OCI-LY7 (cell line): ENCODE measurements at regions not wholly inside any gene's neighbourhood (a gene's known extent, or its start where the extent isn't known, plus 50 kb on each side); places are given as distances from the start of the nearest gene placed in this dataset.

Source experiments
- BruUV-seq: library from RNA; stranded (reverse); fragments of 400-500 nt; replicated peaks from 2 replicates; lab custom pipeline; 2021; lab: Mats Ljungman, UMichigan
- CTCF ChIA-PET: fragments of 300-600 bp; sonication (Branson Sonifier 250); formaldehyde crosslinking; loops from one replicate; lab custom pipeline; 2022; ENCODE audit warnings: antibody characterized with exemption; ENCODE audit not compliant: unreplicated experiment; lab: Charles Lee
- POLR2A ChIA-PET: fragments of 300-600 bp; sonication (Branson Sonifier 250); formaldehyde crosslinking; loops from one replicate; lab custom pipeline; 2022; ENCODE audit warnings: antibody characterized with exemption; lab: Charles Lee
- DNase-seq: peaks from one replicate; pipeline ENCODE4 v3.0.0-alpha.2; 2015; ENCODE audit warnings: low spot score
- H2AFZ ChIP-seq: fragments of 200-600 bp; sonication (generic), shearing (Covaris generic); 2 replicates; pipeline ENCODE4 v1.6.1; 2014; ENCODE audit warnings: mild to moderate bottlenecking, antibody characterized with exemption, low read length, moderate library complexity
- H3K27ac ChIP-seq: fragments of 200-600 bp; sonication (generic); 2 replicates; pipeline ENCODE4 v1.5.1; 2014; ENCODE audit warnings: mixed run types, low read depth, mild to moderate bottlenecking, moderate library complexity, low read length, inconsistent platforms; ENCODE audit not compliant: poor library complexity, severe bottlenecking
- H3K36me3 ChIP-seq: fragments of 200-600 bp; sonication (generic); 2 replicates; pipeline ENCODE4 v1.6.1; 2014; ENCODE audit warnings: mild to moderate bottlenecking, antibody characterized with exemption, low read length, moderate library complexity, mixed read lengths; ENCODE audit not compliant: insufficient read depth
- H3K4me1 ChIP-seq: fragments of 200-600 bp; sonication (generic); 2 replicates; pipeline ENCODE4 v1.5.1; 2014; ENCODE audit warnings: mild to moderate bottlenecking, low read length; ENCODE audit not compliant: insufficient read depth, poor library complexity, severe bottlenecking
- H3K4me2 ChIP-seq: fragments of 200-600 bp; sonication (generic); 2 replicates; pipeline ENCODE4 v1.6.1; 2014; ENCODE audit warnings: mild to moderate bottlenecking, low read length
- H3K4me3 ChIP-seq: fragments of 200-600 bp; sonication (generic); 2 replicates; pipeline ENCODE4 v1.5.1; 2014; ENCODE audit warnings: mild to moderate bottlenecking, low read depth, low read length; ENCODE audit not compliant: poor library complexity, severe bottlenecking
- H3K79me2 ChIP-seq: fragments of 200-600 bp; sonication (generic); 2 replicates; pipeline ENCODE4 v1.6.1; 2016; ENCODE audit warnings: low read depth, mild to moderate bottlenecking, low read length, moderate library complexity, mixed read lengths; ENCODE audit not compliant: insufficient read depth
- H3K9me2 ChIP-seq: fragments of 200-600 bp; sonication (generic); 2 replicates; pipeline ENCODE4 v1.6.1; 2016; ENCODE audit warnings: mild to moderate bottlenecking, low read length, mixed read lengths; ENCODE audit not compliant: insufficient read depth
- H3K9me3 ChIP-seq: fragments of 200-600 bp; sonication (generic); 2 replicates; pipeline ENCODE4 v1.6.1; 2014; ENCODE audit warnings: mild to moderate bottlenecking, mixed run types, low read length, mixed read lengths
- H4K20me1 ChIP-seq: fragments of 200-600 bp; sonication (generic); 2 replicates; pipeline ENCODE4 v1.6.1; 2014; ENCODE audit warnings: mild to moderate bottlenecking, antibody characterized with exemption, low read length, moderate library complexity, mixed read lengths; ENCODE audit not compliant: insufficient read depth
- CTCF ChIP-seq: fragments of 200-600 bp; sonication (generic); conservative IDR thresholded peaks from 2 replicates; pipeline ENCODE4 v1.5.1; 2014; ENCODE audit warnings: mild to moderate bottlenecking, antibody characterized with exemption, low read length, moderate library complexity, mixed read lengths
- EZH2phosphoT487 ChIP-seq: fragments of 200-600 bp; sonication (generic); IDR thresholded peaks from 2 replicates; pipeline ENCODE4 v1.6.1; 2018; ENCODE audit warnings: low read depth, borderline replicate concordance, mild to moderate bottlenecking, mixed run types, antibody characterized with exemption, low read length, moderate library complexity, mixed read lengths
- intact Hi-C: fragments of 100-400 bp; cut with micrococcal nuclease; formaldehyde crosslinking; loops from one replicate; pipeline ENCODE4 v1.10.0; 2022; ENCODE audit not compliant: unreplicated experiment

GRCh38 chr7:137122145-137122544 is 221.4 kb downstream of the PTN start:
- no TSS peak for BruUV-seq
- Histone ChIP-seq H3K27ac (no peak overlapping the region), H4K20me1 (no peaks in the 10 kb centered on the region), H2AFZ (no peak overlapping the region), H3K36me3 (no peaks in the 10 kb centered on the region), H3K9me3 (no peaks in the 10 kb centered on the region), H3K4me1 (no peaks in the 10 kb centered on the region), H3K4me2 (no peak overlapping the region), H3K79me2 (no peaks in the 10 kb centered on the region), H3K9me2 (0 out of 2 replicates have a peak, but pooled peaks cover 5% of the 10 kb centered on the region), H3K4me3 (no peak overlapping the region)
- TF ChIP-seq CTCF, result no peak
- no peak for TF ChIP-seq EZH2phosphoT487
- CTCF ChIA-PET, result no interaction called here
- intact Hi-C loops, result no loop called here
- POLR2A ChIA-PET, result interaction anchor here (0.7 kb wide), 1 partner anchor 829 kb away, joined by 3 read pairs; no protein-coding TSS in a partner anchor
- no peak for DNase-seq

GRCh38 chr7:137120690-137121089 is 222.8 kb downstream of the PTN start:
- no peaks in the 10 kb centered on the region for H4K20me1 ChIP-seq
- TF ChIP-seq CTCF (no peak), EZH2phosphoT487 (no peak)
- H3K27ac ChIP-seq, result no peak overlapping the region
- ChIA-PET POLR2A (interaction anchor here (0.5 kb wide), 1 partner anchor 30 kb away, joined by 7 read pairs; no protein-coding TSS in a partner anchor), CTCF (no interaction called here)
- H3K4me2 ChIP-seq, result no peak overlapping the region
- H3K4me3 ChIP-seq, result no peak overlapping the region
- H2AFZ ChIP-seq, result no peak overlapping the region
- no peaks in the 10 kb centered on the region for H3K9me3 ChIP-seq
- no peaks in the 10 kb centered on the region for H3K4me1 ChIP-seq
- no TSS peak for BruUV-seq
- DNase-seq, result no peak
- H3K9me2 ChIP-seq, result 0 out of 2 replicates have a peak, but pooled peaks cover 5% of the 10 kb centered on the region
- no peaks in the 10 kb centered on the region for H3K36me3 ChIP-seq
- intact Hi-C loops, result no loop called here
- H3K79me2 ChIP-seq, result no peaks in the 10 kb centered on the region

- H3K27ac ChIP-seq, result no peak overlapping the region
- no peak overlapping the region for H3K4me2 ChIP-seq
- no peak overlapping the region for H2AFZ ChIP-seq
- no TSS peak for BruUV-seq
- H4K20me1 ChIP-seq, result no peaks in the 10 kb centered on the region
- no peaks in the 10 kb centered on the region for H3K4me1 ChIP-seq
- CTCF ChIA-PET, result no interaction called here
- H3K79me2 ChIP-seq, result no peaks in the 10 kb centered on the region
- no peak for DNase-seq
- intact Hi-C loops, result no loop called here
- H3K36me3 ChIP-seq, result no peaks in the 10 kb centered on the region
- H3K9me3 ChIP-seq, result no peaks in the 10 kb centered on the region
- H3K4me3 ChIP-seq, result no peak overlapping the region
- no peaks in the 10 kb centered on the region for H3K9me2 ChIP-seq
- TF ChIP-seq CTCF, result no peak
- no peak for TF ChIP-seq EZH2phosphoT487
- POLR2A ChIA-PET, result interaction anchor here (0.7 kb wide), 1 partner anchor 44 kb away, joined by 3 read pairs; no protein-coding TSS in a partner anchor
Observed at GRCh38 chr7:137110535-137110934, 233.0 kb downstream of the PTN start.
